ENCODE measurements at regions not wholly inside any gene's neighbourhood (a gene's known extent, or its start where the extent isn't known, plus 50 kb on each side); places are given as distances from the start of the nearest gene placed in this dataset.

- no peak for TF ChIP-seq CTCF (IDR thresholded peaks at IDR 0.05; ENCODE audit: insufficient read depth, missing control alignments)
- DNase-seq (ENCODE audit: insufficient read length, low spot score) (no peak), FAIRE-seq (no peak)
Measured at GRCh38 chr12:126708492-126708896, 1558.5 kb upstream of the TMEM132C start.

GRCh38 chr12:126718365-126718764, 1548.6 kb upstream of the TMEM132C start:
- no peak for TF ChIP-seq CTCF (IDR thresholded peaks at IDR 0.05; ENCODE audit: insufficient read depth, missing control alignments)
- no peak for FAIRE-seq

GRCh38 chr12:126719912-126720705, 1546.9 kb upstream of the TMEM132C start:
- no peak for FAIRE-seq
- DNase-seq (ENCODE audit: insufficient read length, low spot score) = no peak
- no peak for TF ChIP-seq CTCF (IDR thresholded peaks at IDR 0.05; ENCODE audit: insufficient read depth, missing control alignments)

More at GRCh38 chr12:126718365-126718764, 1548.6 kb upstream of the TMEM132C start:
- no peak for DNase-seq (ENCODE audit: insufficient read length, low spot score)

- TF ChIP-seq CTCF (IDR thresholded peaks at IDR 0.05; ENCODE audit: insufficient read depth, missing control alignments) = no peak
- no peak for FAIRE-seq
- no peak for DNase-seq (ENCODE audit: insufficient read length, low spot score)
Measured at GRCh38 chr12:126726481-126727217, 1540.3 kb upstream of the TMEM132C start.

- FAIRE-seq (no peak), DNase-seq (ENCODE audit: insufficient read length, low spot score) (no peak)
- no peak for TF ChIP-seq CTCF (IDR thresholded peaks at IDR 0.05; ENCODE audit: insufficient read depth, missing control alignments)
Measured at GRCh38 chr12:126727218-126728075, 1539.5 kb upstream of the TMEM132C start.

GRCh38 chr12:126734296-126734695, 1532.7 kb upstream of the TMEM132C start:
- TF ChIP-seq CTCF (IDR thresholded peaks at IDR 0.05; ENCODE audit: insufficient read depth, missing control alignments) = no peak
- FAIRE-seq (no peak), DNase-seq (ENCODE audit: insufficient read length, low spot score) (no peak)
